Activated naive CD8-positive, alpha-beta T cell treated with anti-CD3 and anti-CD28 coated beads for 36 hours (primary cell): ENCODE measurements at regions not wholly inside any gene's neighbourhood (a gene's known extent, or its start where the extent isn't known, plus 50 kb on each side); places are given as distances from the start of the nearest gene placed in this dataset.

Experiments used
- DNase-seq: peaks from one replicate; pipeline ENCODE4 v3.0.0; 2021
- H3K27ac Mint-ChIP-seq: one replicate; pipeline ENCODE4 v1.8.0; 2022; ENCODE audit warnings: mild to moderate bottlenecking, moderate library complexity, mixed read lengths
- H3K27me3 Mint-ChIP-seq: one replicate; pipeline ENCODE4 v1.8.0; 2022; ENCODE audit warnings: mild to moderate bottlenecking, mixed read lengths
- H3K36me3 Mint-ChIP-seq: one replicate; pipeline ENCODE4 v1.8.0; 2021; ENCODE audit warnings: mild to moderate bottlenecking, mixed read lengths
- H3K4me1 Mint-ChIP-seq: one replicate; pipeline ENCODE4 v1.8.0; 2021; ENCODE audit warnings: mixed read lengths
- H3K4me3 Mint-ChIP-seq: one replicate; pipeline ENCODE4 v1.8.0; 2022; ENCODE audit warnings: mild to moderate bottlenecking, moderate library complexity, mixed read lengths
- H3K9me3 Mint-ChIP-seq: one replicate; pipeline ENCODE4 v1.8.0; 2022; ENCODE audit warnings: mixed read lengths

- peaks cover 4% of the 10 kb centered on the region for H3K27me3 Mint-ChIP-seq
- H3K36me3 Mint-ChIP-seq = no peaks in the 10 kb centered on the region
- H3K4me3 Mint-ChIP-seq = no peak overlapping the region
- no peak for DNase-seq
- H3K27ac Mint-ChIP-seq = no peak overlapping the region
- H3K9me3 Mint-ChIP-seq = peaks cover 8% of the 10 kb centered on the region
- no peaks in the 10 kb centered on the region for H3K4me1 Mint-ChIP-seq
Observed at GRCh38 chr4:22241415-22241814, 274.5 kb downstream of the ADGRA3 start.

GRCh38 chr4:22240814-22241213 lies 275.1 kb downstream of the ADGRA3 start:
- H3K4me1 Mint-ChIP-seq = no peaks in the 10 kb centered on the region
- no peak for DNase-seq
- H3K9me3 Mint-ChIP-seq = peaks cover 8% of the 10 kb centered on the region
- no peak overlapping the region for H3K27ac Mint-ChIP-seq
- peaks cover 4% of the 10 kb centered on the region for H3K27me3 Mint-ChIP-seq
- no peaks in the 10 kb centered on the region for H3K36me3 Mint-ChIP-seq
- H3K4me3 Mint-ChIP-seq = no peak overlapping the region

- no peaks in the 10 kb centered on the region for H3K4me1 Mint-ChIP-seq
Observed at GRCh38 chr4:22238742-22239141, 277.1 kb downstream of the ADGRA3 start.

GRCh38 chr4:22237846-22238494 lies 277.9 kb downstream of the ADGRA3 start:
- no peak overlapping the region for H3K27ac Mint-ChIP-seq
- H3K9me3 Mint-ChIP-seq = peaks cover 2% of the 10 kb centered on the region
- peaks cover 4% of the 10 kb centered on the region for H3K27me3 Mint-ChIP-seq
- H3K36me3 Mint-ChIP-seq = no peaks in the 10 kb centered on the region
- DNase-seq = no peak
- H3K4me3 Mint-ChIP-seq = peak overlapping the region; percentile 55
- H3K4me1 Mint-ChIP-seq = no peaks in the 10 kb centered on the region

More at GRCh38 chr4:22238742-22239141, 277.1 kb downstream of the ADGRA3 start:
- H3K36me3 Mint-ChIP-seq = no peaks in the 10 kb centered on the region
- H3K27ac Mint-ChIP-seq = no peak overlapping the region
- DNase-seq = no peak
- H3K4me3 Mint-ChIP-seq = no peak overlapping the region
- H3K9me3 Mint-ChIP-seq = peaks cover 6% of the 10 kb centered on the region
- peaks cover 4% of the 10 kb centered on the region for H3K27me3 Mint-ChIP-seq

GRCh38 chr4:22237155-22237751 lies 278.6 kb downstream of the ADGRA3 start:
- H3K4me3 Mint-ChIP-seq = peak overlapping the region; percentile 55
- H3K27ac Mint-ChIP-seq = no peak overlapping the region
- peaks cover 1% of the 10 kb centered on the region for H3K9me3 Mint-ChIP-seq

GRCh38 chr4:22235698-22236097 lies 280.2 kb downstream of the ADGRA3 start:
- Mint-ChIP-seq H3K4me1 (no peaks in the 10 kb centered on the region), H3K4me3 (no peak overlapping the region), H3K27ac (no peak overlapping the region), H3K27me3 (peaks cover 4% of the 10 kb centered on the region), H3K9me3 (peaks cover 1% of the 10 kb centered on the region), H3K36me3 (no peaks in the 10 kb centered on the region)
- no peak for DNase-seq

More at GRCh38 chr4:22237155-22237751, 278.6 kb downstream of the ADGRA3 start:
- Mint-ChIP-seq H3K4me1 (no peaks in the 10 kb centered on the region), H3K27me3 (peaks cover 4% of the 10 kb centered on the region), H3K36me3 (no peaks in the 10 kb centered on the region)
- peak; percentile 44 for DNase-seq

- H3K4me3 Mint-ChIP-seq = no peak overlapping the region
- no peak overlapping the region for H3K27ac Mint-ChIP-seq
- no peaks in the 10 kb centered on the region for H3K9me3 Mint-ChIP-seq
- no peaks in the 10 kb centered on the region for H3K4me1 Mint-ChIP-seq
- H3K36me3 Mint-ChIP-seq = no peaks in the 10 kb centered on the region
- DNase-seq = no peak
- H3K27me3 Mint-ChIP-seq = peaks cover 4% of the 10 kb centered on the region
Observed at GRCh38 chr4:22233230-22233629, 282.6 kb downstream of the ADGRA3 start.

GRCh38 chr4:22220965-22221364 lies 272.4 kb upstream of the KCNIP4 start:
- DNase-seq = no peak
- no peak overlapping the region for H3K4me3 Mint-ChIP-seq
- H3K9me3 Mint-ChIP-seq = no peaks in the 10 kb centered on the region
- H3K4me1 Mint-ChIP-seq = no peaks in the 10 kb centered on the region
- no peaks in the 10 kb centered on the region for H3K27me3 Mint-ChIP-seq
- no peak overlapping the region for H3K27ac Mint-ChIP-seq
- H3K36me3 Mint-ChIP-seq = no peaks in the 10 kb centered on the region

GRCh38 chr4:22217480-22217879 lies 268.9 kb upstream of the KCNIP4 start:
- H3K36me3 Mint-ChIP-seq = no peaks in the 10 kb centered on the region
- H3K27me3 Mint-ChIP-seq = peaks cover 2% of the 10 kb centered on the region
- H3K27ac Mint-ChIP-seq = no peak overlapping the region
- H3K4me3 Mint-ChIP-seq = no peak overlapping the region
- no peak for DNase-seq
- H3K4me1 Mint-ChIP-seq = no peaks in the 10 kb centered on the region
- H3K9me3 Mint-ChIP-seq = no peaks in the 10 kb centered on the region

GRCh38 chr4:22216278-22216677 lies 267.7 kb upstream of the KCNIP4 start:
- no peaks in the 10 kb centered on the region for H3K4me1 Mint-ChIP-seq
- H3K27ac Mint-ChIP-seq = no peak overlapping the region
- no peak for DNase-seq
- no peaks in the 10 kb centered on the region for H3K36me3 Mint-ChIP-seq
- H3K9me3 Mint-ChIP-seq = no peaks in the 10 kb centered on the region
- no peak overlapping the region for H3K4me3 Mint-ChIP-seq
- peaks cover 8% of the 10 kb centered on the region for H3K27me3 Mint-ChIP-seq

GRCh38 chr4:22215084-22215483 lies 266.5 kb upstream of the KCNIP4 start:
- peaks cover 8% of the 10 kb centered on the region for H3K27me3 Mint-ChIP-seq
- H3K27ac Mint-ChIP-seq = no peak overlapping the region
- H3K9me3 Mint-ChIP-seq = no peaks in the 10 kb centered on the region
- H3K36me3 Mint-ChIP-seq = no peaks in the 10 kb centered on the region
- H3K4me3 Mint-ChIP-seq = no peak overlapping the region
- H3K4me1 Mint-ChIP-seq = no peaks in the 10 kb centered on the region
- no peak for DNase-seq

- Mint-ChIP-seq H3K27me3 (peaks cover 3% of the 10 kb centered on the region), H3K27ac (no peak overlapping the region), H3K36me3 (no peaks in the 10 kb centered on the region), H3K9me3 (no peaks in the 10 kb centered on the region), H3K4me3 (no peak overlapping the region), H3K4me1 (no peaks in the 10 kb centered on the region)
- DNase-seq = no peak
Observed at GRCh38 chr4:22203711-22204011, 255.1 kb upstream of the KCNIP4 start.

GRCh38 chr4:22202975-22203710 lies 254.6 kb upstream of the KCNIP4 start:
- Mint-ChIP-seq H3K4me3 (no peak overlapping the region), H3K27ac (no peak overlapping the region), H3K4me1 (no peaks in the 10 kb centered on the region), H3K9me3 (no peaks in the 10 kb centered on the region), H3K27me3 (peaks cover 3% of the 10 kb centered on the region), H3K36me3 (no peaks in the 10 kb centered on the region)
- no peak for DNase-seq

GRCh38 chr4:22202246-22202974 lies 253.8 kb upstream of the KCNIP4 start:
- Mint-ChIP-seq H3K36me3 (no peaks in the 10 kb centered on the region), H3K9me3 (no peaks in the 10 kb centered on the region), H3K27ac (no peak overlapping the region), H3K27me3 (peaks cover 3% of the 10 kb centered on the region), H3K4me3 (no peak overlapping the region), H3K4me1 (no peaks in the 10 kb centered on the region)
- no peak for DNase-seq

GRCh38 chr4:22201256-22201655 lies 252.7 kb upstream of the KCNIP4 start:
- Mint-ChIP-seq H3K9me3 (peaks cover under 1% of the 10 kb centered on the region), H3K27ac (no peak overlapping the region), H3K27me3 (peaks cover 3% of the 10 kb centered on the region), H3K4me3 (no peak overlapping the region), H3K4me1 (no peaks in the 10 kb centered on the region), H3K36me3 (no peaks in the 10 kb centered on the region)
- DNase-seq = no peak
